Pulmonary artery endothelial cell (primary cell): ENCODE measurements at regions not wholly inside any gene's neighbourhood (a gene's known extent, or its start where the extent isn't known, plus 50 kb on each side); places are given as distances from the start of the nearest gene placed in this dataset.

Source experiments
- DNase-seq: peaks from one replicate; pipeline ENCODE4 v3.0.0-alpha.2; 2011; ENCODE audit warnings: low read depth, low spot score

GRCh38 chr20:1792274-1792673 lies 102.9 kb upstream of the SIRPA start:
- DNase-seq, result no peak

- DNase-seq, result no peak
Observed at GRCh38 chr20:1790386-1790785, 104.8 kb upstream of the SIRPA start.

- DNase-seq, result no peak
Observed at GRCh38 chr20:1788044-1788443, 107.2 kb upstream of the SIRPA start.

- no peak for DNase-seq
Observed at GRCh38 chr20:1786486-1786885, 108.7 kb upstream of the SIRPA start.

- no peak for DNase-seq
Observed at GRCh38 chr20:1784586-1784985, 110.6 kb upstream of the SIRPA start.

- DNase-seq, result no peak
Observed at GRCh38 chr20:1783245-1783644, 112.0 kb upstream of the SIRPA start.

- DNase-seq, result no peak
Observed at GRCh38 chr20:1782181-1782580, 113.0 kb upstream of the SIRPA start.

GRCh38 chr20:1779567-1779966 lies 115.6 kb upstream of the SIRPA start:
- no peak for DNase-seq

GRCh38 chr20:1778338-1778737 lies 116.9 kb upstream of the SIRPA start:
- DNase-seq, result no peak

- no peak for DNase-seq
Observed at GRCh38 chr20:1777476-1777820, 117.8 kb upstream of the SIRPA start.

GRCh38 chr20:1776681-1777475 lies 118.3 kb upstream of the SIRPA start:
- DNase-seq, result peak; percentile 60

- no peak for DNase-seq
Observed at GRCh38 chr20:1775117-1775516, 117.5 kb upstream of the SIRPG start.

- DNase-seq, result no peak
Observed at GRCh38 chr20:1774479-1774878, 116.9 kb upstream of the SIRPG start.

- DNase-seq, result no peak
Observed at GRCh38 chr20:1773816-1774215, 116.2 kb upstream of the SIRPG start.

GRCh38 chr20:1769491-1769890 lies 111.9 kb upstream of the SIRPG start:
- DNase-seq, result no peak

GRCh38 chr20:1766731-1767130 lies 109.2 kb upstream of the SIRPG start:
- DNase-seq, result no peak

GRCh38 chr20:1764136-1765033 lies 106.8 kb upstream of the SIRPG start:
- peak; percentile 61 for DNase-seq

- no peak for DNase-seq
Observed at GRCh38 chr20:1761598-1761997, 104.0 kb upstream of the SIRPG start.

GRCh38 chr20:1761116-1761515 lies 103.5 kb upstream of the SIRPG start:
- DNase-seq, result no peak

- no peak for DNase-seq
Observed at GRCh38 chr20:1758765-1759164, 101.2 kb upstream of the SIRPG start.

GRCh38 chr20:1757606-1758512 lies 100.3 kb upstream of the SIRPG start:
- DNase-seq, result no peak

- no peak for DNase-seq
Observed at GRCh38 chr20:1757072-1757471, 99.5 kb upstream of the SIRPG start.
